ENCODE measurements at regions not wholly inside any gene's neighbourhood (a gene's known extent, or its start where the extent isn't known, plus 50 kb on each side); places are given as distances from the start of the nearest gene placed in this dataset.

DNA sequence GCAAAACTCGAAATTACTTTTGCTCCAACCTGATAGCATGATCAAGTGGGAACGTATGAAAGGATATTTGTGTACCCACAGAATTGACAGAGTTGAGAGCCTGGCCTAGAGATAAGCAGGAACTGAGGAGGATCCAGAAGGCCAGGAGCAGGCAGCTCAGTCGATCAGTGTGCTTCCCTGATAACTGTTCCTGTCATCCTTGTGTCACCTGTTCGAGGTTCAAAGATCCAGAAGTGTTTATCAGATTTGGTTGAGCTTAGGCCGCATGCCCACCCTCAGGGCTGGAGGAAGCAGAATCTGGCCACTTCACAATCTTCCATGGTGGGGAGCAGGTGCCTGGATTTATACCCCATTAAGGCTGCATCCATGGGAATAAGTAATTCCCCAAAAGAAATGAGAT lies 124.8 kb downstream of the QRSL1 start:
- 83% methylated on average over 5 of the region's 5 CpGs for WGBS (ENCODE audit: low lambda C conversion rate, missing lambda C conversion rate)
- no peak overlapping the region for H3K4me2 ChIP-seq
- H2AFZ ChIP-seq = no peak overlapping the region
- no peaks in the 10 kb centered on the region for H3K27me3 ChIP-seq
- H3K27ac ChIP-seq = no peak overlapping the region
- no peaks in the 10 kb centered on the region for H3K79me2 ChIP-seq
- H3K4me3 ChIP-seq = no peak overlapping the region
- H3K4me1 ChIP-seq (ENCODE audit: insufficient read depth) = peaks cover 17% of the 10 kb centered on the region
- H3K9me3 ChIP-seq (ENCODE audit: low read depth) = no peaks in the 10 kb centered on the region
- no peak for TF ChIP-seq EZH2 (IDR thresholded peaks at IDR 0.05; ENCODE audit: borderline replicate concordance)
- no peak for TF ChIP-seq EZH2phosphoT487 (IDR thresholded peaks at IDR 0.05; ENCODE audit: low read depth, severe bottlenecking, unreplicated experiment)
- TF ChIP-seq, protein P1, sequence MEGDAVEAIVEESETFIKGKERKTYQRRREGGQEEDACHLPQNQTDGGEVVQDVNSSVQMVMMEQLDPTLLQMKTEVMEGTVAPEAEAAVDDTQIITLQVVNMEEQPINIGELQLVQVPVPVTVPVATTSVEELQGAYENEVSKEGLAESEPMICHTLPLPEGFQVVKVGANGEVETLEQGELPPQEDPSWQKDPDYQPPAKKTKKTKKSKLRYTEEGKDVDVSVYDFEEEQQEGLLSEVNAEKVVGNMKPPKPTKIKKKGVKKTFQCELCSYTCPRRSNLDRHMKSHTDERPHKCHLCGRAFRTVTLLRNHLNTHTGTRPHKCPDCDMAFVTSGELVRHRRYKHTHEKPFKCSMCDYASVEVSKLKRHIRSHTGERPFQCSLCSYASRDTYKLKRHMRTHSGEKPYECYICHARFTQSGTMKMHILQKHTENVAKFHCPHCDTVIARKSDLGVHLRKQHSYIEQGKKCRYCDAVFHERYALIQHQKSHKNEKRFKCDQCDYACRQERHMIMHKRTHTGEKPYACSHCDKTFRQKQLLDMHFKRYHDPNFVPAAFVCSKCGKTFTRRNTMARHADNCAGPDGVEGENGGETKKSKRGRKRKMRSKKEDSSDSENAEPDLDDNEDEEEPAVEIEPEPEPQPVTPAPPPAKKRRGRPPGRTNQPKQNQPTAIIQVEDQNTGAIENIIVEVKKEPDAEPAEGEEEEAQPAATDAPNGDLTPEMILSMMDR (IDR thresholded peaks at IDR 0.05; ENCODE audit: poor library complexity) = no peak
- H3K9me2 ChIP-seq (replicated peaks; ENCODE audit: insufficient read depth) = no peaks in the 10 kb centered on the region
- H4K20me1 ChIP-seq (ENCODE audit: insufficient read depth, poor library complexity, severe bottlenecking) = no peaks in the 10 kb centered on the region
- no peak for DNase-seq (ENCODE audit: low spot score)
- no peaks in the 10 kb centered on the region for H3K36me3 ChIP-seq (replicated peaks; ENCODE audit: insufficient read depth, low read depth)

DNA sequence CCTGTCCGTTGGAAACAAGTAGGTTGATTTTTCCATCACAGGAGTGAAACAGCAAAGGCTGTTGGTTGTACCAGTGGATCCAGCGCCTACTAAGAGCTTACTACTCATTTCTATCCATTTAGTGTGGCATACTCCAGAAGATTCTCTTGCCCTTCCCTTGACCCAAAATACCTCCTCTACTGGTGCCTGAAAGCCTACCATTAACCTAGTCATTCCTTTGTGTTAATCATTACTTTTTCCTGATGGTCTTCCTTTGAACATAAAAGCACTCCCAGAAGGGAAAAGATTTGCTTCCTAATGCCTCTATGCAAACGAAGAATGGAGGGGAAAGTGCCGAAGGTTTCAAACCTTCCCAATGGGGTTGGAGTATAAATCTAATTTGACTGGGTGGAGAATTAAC lies 123.3 kb downstream of the QRSL1 start:
- no peaks in the 10 kb centered on the region for H3K36me3 ChIP-seq (replicated peaks; ENCODE audit: insufficient read depth, low read depth)
- no peak overlapping the region for H2AFZ ChIP-seq
- no peaks in the 10 kb centered on the region for H4K20me1 ChIP-seq (ENCODE audit: insufficient read depth, poor library complexity, severe bottlenecking)
- H3K9me2 ChIP-seq (replicated peaks; ENCODE audit: insufficient read depth) = no peaks in the 10 kb centered on the region
- DNase-seq (ENCODE audit: low spot score) = no peak
- peaks cover 13% of the 10 kb centered on the region for H3K4me1 ChIP-seq (ENCODE audit: insufficient read depth)
- H3K27ac ChIP-seq = no peak overlapping the region
- no peaks in the 10 kb centered on the region for H3K9me3 ChIP-seq (ENCODE audit: low read depth)
- no peak overlapping the region for H3K4me2 ChIP-seq
- TF ChIP-seq, protein P1 (IDR thresholded peaks at IDR 0.05; ENCODE audit: poor library complexity) = no peak
- TF ChIP-seq EZH2 (IDR thresholded peaks at IDR 0.05; ENCODE audit: borderline replicate concordance) (no peak), EZH2phosphoT487 (IDR thresholded peaks at IDR 0.05; ENCODE audit: low read depth, severe bottlenecking, unreplicated experiment) (no peak)
- no peak overlapping the region for H3K4me3 ChIP-seq
- 75% methylated on average over 4 of the region's 4 CpGs for WGBS (ENCODE audit: low lambda C conversion rate, missing lambda C conversion rate)
- H3K27me3 ChIP-seq = no peaks in the 10 kb centered on the region
- no peaks in the 10 kb centered on the region for H3K79me2 ChIP-seq

DNA sequence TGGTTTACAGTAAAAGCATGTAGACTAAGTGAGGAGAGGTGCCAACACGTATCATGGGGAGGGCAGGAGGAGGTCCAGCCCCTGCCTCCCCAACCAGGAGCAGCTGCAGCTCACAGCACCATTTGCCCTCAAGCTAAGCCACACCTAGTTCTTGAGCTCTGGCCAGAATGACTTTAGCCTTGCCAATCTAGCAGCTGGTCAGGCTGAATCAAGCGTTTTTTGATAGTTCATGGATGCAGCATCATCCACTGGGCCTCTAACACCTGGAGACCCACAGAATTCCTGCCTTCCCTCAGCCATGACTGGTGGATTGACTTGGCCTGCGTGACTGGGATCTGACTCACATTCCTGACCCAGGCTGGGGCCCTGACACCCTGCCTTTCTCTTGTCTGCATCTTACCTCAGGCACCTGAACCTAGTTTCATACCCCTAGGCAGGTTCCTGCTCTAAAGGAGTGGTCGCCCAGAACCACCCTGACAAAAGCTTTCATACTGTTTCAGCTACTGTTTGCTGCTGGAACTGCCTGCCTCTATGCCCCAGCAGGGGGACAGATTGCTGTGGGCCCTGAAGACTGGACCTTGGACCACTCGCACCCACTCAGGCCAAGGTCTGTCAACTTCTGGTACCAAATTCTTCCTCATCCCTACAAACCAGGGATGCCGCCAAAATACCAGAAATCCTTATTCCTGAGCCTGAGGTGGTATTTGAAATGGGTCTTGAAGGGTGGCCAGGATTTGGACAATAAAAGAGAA lies 122.3 kb downstream of the QRSL1 start:
- Histone ChIP-seq H3K79me2 (no peaks in the 10 kb centered on the region), H3K4me2 (no peak overlapping the region), H3K4me3 (no peak overlapping the region), H2AFZ (no peak overlapping the region), H3K4me1 (ENCODE audit: insufficient read depth) (peaks cover 13% of the 10 kb centered on the region), H3K27me3 (no peaks in the 10 kb centered on the region), H3K36me3 (replicated peaks; ENCODE audit: insufficient read depth, low read depth) (no peaks in the 10 kb centered on the region), H3K9me2 (replicated peaks; ENCODE audit: insufficient read depth) (no peaks in the 10 kb centered on the region), H3K9me3 (ENCODE audit: low read depth) (no peaks in the 10 kb centered on the region), H4K20me1 (ENCODE audit: insufficient read depth, poor library complexity, severe bottlenecking) (no peaks in the 10 kb centered on the region), H3K27ac (no peak overlapping the region)
- WGBS (ENCODE audit: low lambda C conversion rate, missing lambda C conversion rate) = 93% methylated on average over 6 of the region's 6 CpGs
- TF ChIP-seq EZH2 (IDR thresholded peaks at IDR 0.05; ENCODE audit: borderline replicate concordance) (no peak), EZH2phosphoT487 (IDR thresholded peaks at IDR 0.05; ENCODE audit: low read depth, severe bottlenecking, unreplicated experiment) (no peak)
- TF ChIP-seq, protein P1 (IDR thresholded peaks at IDR 0.05; ENCODE audit: poor library complexity) = no peak
- no peak for DNase-seq (ENCODE audit: low spot score)
